Mesothelial cell of epicardium (in vitro differentiated cells): ENCODE measurements at regions not wholly inside any gene's neighbourhood (a gene's known extent, or its start where the extent isn't known, plus 50 kb on each side); places are given as distances from the start of the nearest gene placed in this dataset.

Experiments used
- DNase-seq, 2 experiments: peaks; one replicate each; pipeline ENCODE4 v3.0.0; 2021; ENCODE audit warnings: low spot score in 2 of 2; ENCODE audit not compliant: unreplicated experiment in 2 of 2
- H3K27ac Mint-ChIP-seq: 2 replicates; pipeline ENCODE4 v1.8.0; 2021; ENCODE audit warnings: mixed read lengths
- H3K27me3 Mint-ChIP-seq: 2 replicates; pipeline ENCODE4 v1.8.0; 2021; ENCODE audit warnings: low read depth, mixed read lengths
- H3K36me3 Mint-ChIP-seq: 2 replicates; pipeline ENCODE4 v1.8.0; 2021; ENCODE audit warnings: mixed read lengths
- H3K4me1 Mint-ChIP-seq: 2 replicates; pipeline ENCODE4 v1.8.0; 2021; ENCODE audit warnings: mixed read lengths
- H3K4me3 Mint-ChIP-seq: 2 replicates; pipeline ENCODE4 v1.8.0; 2021; ENCODE audit warnings: mild to moderate bottlenecking, moderate library complexity, mixed read lengths
- H3K9me3 Mint-ChIP-seq: 2 replicates; pipeline ENCODE4 v1.8.0; 2021; ENCODE audit warnings: mixed read lengths
- CTCF ChIP-seq: fragments of 200-600 bp; sonication (generic); IDR thresholded peaks from one replicate; pipeline ENCODE4 v1.5.0; 2021; ENCODE audit warnings: antibody characterized with exemption; ENCODE audit not compliant: unreplicated experiment

DNA sequence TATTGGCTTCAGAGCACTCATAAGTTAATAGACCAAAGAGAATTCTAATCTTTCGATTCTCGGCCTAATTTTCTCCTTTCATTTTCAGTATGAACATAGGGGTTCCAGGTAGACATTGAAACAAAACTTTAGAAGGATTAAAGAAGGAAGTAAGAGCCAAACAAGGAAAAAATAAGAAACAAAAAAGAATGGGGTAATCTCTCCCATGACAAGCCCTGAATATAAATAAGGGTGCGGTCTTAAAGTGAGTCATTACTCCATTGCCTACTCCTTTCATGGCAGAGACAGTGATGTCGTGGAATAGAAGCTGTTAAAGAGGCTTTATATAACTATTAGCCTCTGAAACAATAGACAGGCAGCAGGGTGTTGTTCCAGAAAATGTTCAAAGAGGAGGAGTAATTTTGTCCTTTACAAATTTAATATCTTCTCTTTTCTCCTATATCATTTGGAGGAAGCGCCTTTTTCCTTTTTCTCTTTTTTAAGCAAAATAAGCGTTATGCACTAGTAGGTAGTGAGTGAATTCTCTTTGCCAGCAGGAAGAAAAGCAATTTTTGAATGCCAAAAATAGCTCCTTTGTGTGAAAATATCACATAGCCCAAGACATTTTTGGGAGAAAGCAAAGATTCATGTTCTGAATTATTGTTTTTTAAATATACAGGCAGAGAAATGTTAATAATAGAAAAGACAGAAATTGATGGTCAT, 607.9 kb upstream of the KCNMB2 start:
- Mint-ChIP-seq H3K9me3 (peaks cover 11% of the 10 kb centered on the region), H3K36me3 (peaks cover 2% of the 10 kb centered on the region)
- TF ChIP-seq CTCF, result no peak

DNA sequence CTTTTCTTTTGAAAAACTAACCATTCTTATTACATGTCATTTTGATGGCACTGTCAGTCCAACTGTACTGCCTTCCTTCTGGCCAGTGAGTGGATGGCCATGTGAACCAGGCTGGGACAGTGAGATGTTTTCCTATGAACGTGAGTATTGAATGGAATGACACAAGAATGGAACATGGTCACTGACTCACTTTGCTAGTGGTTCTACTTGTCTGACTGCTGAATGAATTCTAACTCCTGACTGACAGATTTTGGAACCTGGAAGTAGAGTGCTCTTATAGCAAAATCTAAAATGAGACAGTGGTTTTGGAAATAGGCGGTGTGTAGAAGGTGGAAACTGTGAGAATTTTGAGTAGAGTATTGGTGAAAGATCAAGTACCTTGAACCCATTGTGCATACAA, 606.9 kb upstream of the KCNMB2 start:
- Mint-ChIP-seq H3K36me3 (no peaks in the 10 kb centered on the region), H3K4me3 (no peak overlapping the region), H3K9me3 (peaks cover 8% of the 10 kb centered on the region)

More for the DNA sequence above, 607.9 kb upstream of the KCNMB2 start:
- Mint-ChIP-seq H3K27ac (no peak overlapping the region), H3K4me1 (peaks cover 6% of the 10 kb centered on the region), H3K27me3 (no peaks in the 10 kb centered on the region), H3K4me3 (no peak overlapping the region)
- DNase-seq, result no peak

DNA sequence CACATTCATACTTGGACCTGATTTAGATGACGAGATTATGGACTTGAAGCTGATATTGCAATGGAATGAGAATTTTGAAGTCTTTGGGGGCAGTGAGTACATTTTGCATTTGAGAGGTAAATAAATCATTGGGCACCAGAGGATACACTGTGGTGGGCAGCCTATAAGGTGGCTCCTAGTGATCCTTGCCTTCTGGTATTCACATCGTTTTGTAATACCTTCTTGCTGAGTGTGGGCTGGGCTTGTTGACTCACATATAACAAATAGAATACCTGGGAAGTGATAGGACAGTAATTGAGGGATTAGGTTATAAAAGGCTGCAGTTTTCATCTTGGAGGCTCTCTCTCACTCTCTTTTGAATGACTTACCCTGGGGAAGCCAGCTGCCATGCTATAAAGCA, 605.5 kb upstream of the KCNMB2 start:
- no peak for DNase-seq
- Mint-ChIP-seq H3K4me1 (peaks cover 28% of the 10 kb centered on the region), H3K4me3 (no peak overlapping the region), H3K27me3 (no peaks in the 10 kb centered on the region), H3K9me3 (peaks cover 6% of the 10 kb centered on the region), H3K27ac (no peak overlapping the region), H3K36me3 (no peaks in the 10 kb centered on the region)
- TF ChIP-seq CTCF, result no peak

More for the DNA sequence above, 606.9 kb upstream of the KCNMB2 start:
- no peaks in the 10 kb centered on the region for H3K27me3 Mint-ChIP-seq
- H3K4me1 Mint-ChIP-seq, result peaks cover 15% of the 10 kb centered on the region
- DNase-seq, result no peak
- H3K27ac Mint-ChIP-seq, result no peak overlapping the region
- TF ChIP-seq CTCF, result no peak

DNA sequence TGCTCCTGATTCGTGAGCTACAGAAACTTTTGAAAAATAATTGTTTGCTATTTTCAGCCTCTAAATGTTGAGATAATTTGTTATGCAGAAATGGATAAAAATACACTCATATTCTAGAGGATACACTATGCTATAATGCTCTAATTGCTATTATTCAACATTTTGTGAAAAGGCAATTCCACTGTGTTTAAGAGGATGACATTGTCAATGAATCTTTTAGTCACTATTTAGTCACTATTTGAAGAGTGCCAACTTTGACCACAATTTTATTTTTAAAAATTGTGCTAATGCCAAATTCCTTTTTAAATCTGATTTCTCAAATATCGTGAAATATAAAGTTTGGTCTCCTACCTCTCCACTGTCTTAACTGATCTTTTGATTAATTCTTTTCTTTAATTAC, 604.9 kb upstream of the KCNMB2 start:
- Mint-ChIP-seq H3K27ac (no peak overlapping the region), H3K4me1 (peaks cover 28% of the 10 kb centered on the region), H3K36me3 (no peaks in the 10 kb centered on the region), H3K27me3 (no peaks in the 10 kb centered on the region), H3K9me3 (peaks cover 6% of the 10 kb centered on the region), H3K4me3 (no peak overlapping the region)
- no peak for TF ChIP-seq CTCF
- no peak for DNase-seq

GRCh38 chr3:177932346-177932745, 603.9 kb upstream of the KCNMB2 start:
- no peak overlapping the region for H3K4me3 Mint-ChIP-seq
- peaks cover 32% of the 10 kb centered on the region for H3K4me1 Mint-ChIP-seq

More at GRCh38 chr3:177932346-177932745, 603.9 kb upstream of the KCNMB2 start:
- H3K27me3 Mint-ChIP-seq, result no peaks in the 10 kb centered on the region
- TF ChIP-seq CTCF, result no peak
- H3K27ac Mint-ChIP-seq, result no peak overlapping the region
- peaks cover 6% of the 10 kb centered on the region for H3K9me3 Mint-ChIP-seq
- H3K36me3 Mint-ChIP-seq, result no peaks in the 10 kb centered on the region
- DNase-seq, result no peak
